Breast epithelium (tissue), 3 donors: ENCODE measurements at regions not wholly inside any gene's neighbourhood (a gene's known extent, or its start where the extent isn't known, plus 50 kb on each side); places are given as distances from the start of the nearest gene placed in this dataset.

ENCODE experiments used
- POLR2A ChIP-seq: fragments of 450-650 bp; IDR thresholded peaks from one replicate; pipeline ENCODE4 v1.6.1; 2016; ENCODE audit warnings: antibody characterized with exemption, mild to moderate bottlenecking, moderate library complexity
- POLR2AphosphoS5 ChIP-seq, 3 donors: sonication (generic); formaldehyde crosslinking; IDR thresholded peaks; one replicate each; pipeline ENCODE4 v1.6.1; 2017; ENCODE audit warnings: antibody characterized with exemption in 3 of 3
- TF ChIP-seq, protein P1 (sequence below), 3 donors: fragments of 450-650 bp; IDR thresholded peaks; one replicate each; pipeline ENCODE4 v1.5.1; 2016 to 2017; ENCODE audit warnings: antibody characterized with exemption in 3 of 3, mild to moderate bottlenecking in 3 of 3, moderate library complexity in 3 of 3

- TF ChIP-seq, protein P1, sequence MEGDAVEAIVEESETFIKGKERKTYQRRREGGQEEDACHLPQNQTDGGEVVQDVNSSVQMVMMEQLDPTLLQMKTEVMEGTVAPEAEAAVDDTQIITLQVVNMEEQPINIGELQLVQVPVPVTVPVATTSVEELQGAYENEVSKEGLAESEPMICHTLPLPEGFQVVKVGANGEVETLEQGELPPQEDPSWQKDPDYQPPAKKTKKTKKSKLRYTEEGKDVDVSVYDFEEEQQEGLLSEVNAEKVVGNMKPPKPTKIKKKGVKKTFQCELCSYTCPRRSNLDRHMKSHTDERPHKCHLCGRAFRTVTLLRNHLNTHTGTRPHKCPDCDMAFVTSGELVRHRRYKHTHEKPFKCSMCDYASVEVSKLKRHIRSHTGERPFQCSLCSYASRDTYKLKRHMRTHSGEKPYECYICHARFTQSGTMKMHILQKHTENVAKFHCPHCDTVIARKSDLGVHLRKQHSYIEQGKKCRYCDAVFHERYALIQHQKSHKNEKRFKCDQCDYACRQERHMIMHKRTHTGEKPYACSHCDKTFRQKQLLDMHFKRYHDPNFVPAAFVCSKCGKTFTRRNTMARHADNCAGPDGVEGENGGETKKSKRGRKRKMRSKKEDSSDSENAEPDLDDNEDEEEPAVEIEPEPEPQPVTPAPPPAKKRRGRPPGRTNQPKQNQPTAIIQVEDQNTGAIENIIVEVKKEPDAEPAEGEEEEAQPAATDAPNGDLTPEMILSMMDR (IDR thresholded peaks at IDR 0.05): no peak
- TF ChIP-seq POLR2AphosphoS5 (IDR thresholded peaks at IDR 0.05) (no peak), POLR2A (no peak)
These were observed 552.4 kb upstream of the CDH2 start for GRCh38 chr18:28729321-28729720.
